GM23338 (cell line): ENCODE measurements at regions not wholly inside any gene's neighbourhood (a gene's known extent, or its start where the extent isn't known, plus 50 kb on each side); places are given as distances from the start of the nearest gene placed in this dataset.

Source experiments
- ATAC-seq: fragments of 200-7000 bp; cut with Tn5 transposase; 3 replicates; pipeline ENCODE4 v1.9.1; 2020
- DNase-seq: peaks from one replicate; pipeline ENCODE4 v3.0.0-alpha.2; 2015; ENCODE audit warnings: low spot score
- H2AFZ ChIP-seq: fragments of 200-600 bp; sonication (generic); 2 replicates; pipeline ENCODE4 v1.8.0; 2016; ENCODE audit warnings: antibody characterized with exemption, mild to moderate bottlenecking, moderate library complexity
- H3F3A ChIP-seq: fragments of 200-600 bp; sonication (generic); replicated peaks from 2 replicates; pipeline ENCODE4 v1.8.0; 2017; ENCODE audit warnings: antibody characterized with exemption, mixed run types, low read depth
- H3K27ac ChIP-seq: fragments of 200-600 bp; sonication (generic); 2 replicates; pipeline ENCODE4 v1.6.1; 2016; ENCODE audit warnings: low read depth
- H3K27me3 ChIP-seq: fragments of 200-600 bp; sonication (generic); 2 replicates; pipeline ENCODE4 v1.8.0; 2016; ENCODE audit warnings: mild to moderate bottlenecking, mixed run types, moderate library complexity; ENCODE audit not compliant: insufficient read depth
- H3K36me3 ChIP-seq: fragments of 200-600 bp; sonication (generic); 2 replicates; pipeline ENCODE4 v1.8.0; 2016; ENCODE audit warnings: mild to moderate bottlenecking; ENCODE audit not compliant: insufficient read depth
- H3K4me1 ChIP-seq: fragments of 200-600 bp; sonication (generic); 2 replicates; pipeline ENCODE4 v1.8.0; 2016; ENCODE audit warnings: mild to moderate bottlenecking, moderate library complexity; ENCODE audit not compliant: insufficient read depth
- H3K4me2 ChIP-seq: fragments of 200-600 bp; sonication (generic); 2 replicates; pipeline ENCODE4 v1.7.1; 2017; ENCODE audit warnings: mixed run types
- H3K4me3 ChIP-seq: fragments of 200-600 bp; sonication (generic); 2 replicates; pipeline ENCODE4 v1.6.1; 2016; ENCODE audit warnings: mixed run types
- H3K79me2 ChIP-seq: fragments of 200-600 bp; sonication (generic); replicated peaks from 2 replicates; pipeline ENCODE4 v1.8.0; 2017; ENCODE audit warnings: mild to moderate bottlenecking; ENCODE audit not compliant: insufficient read depth
- H3K9me2 ChIP-seq: fragments of 200-600 bp; sonication (generic); 2 replicates; pipeline ENCODE4 v1.8.0; 2017; ENCODE audit not compliant: insufficient read depth
- H4K20me1 ChIP-seq: fragments of 200-600 bp; sonication (generic); replicated peaks from 2 replicates; pipeline ENCODE4 v1.8.0; 2017; ENCODE audit warnings: mild to moderate bottlenecking; ENCODE audit not compliant: insufficient read depth
- H3K27ac Mint-ChIP-seq: 2 replicates; pipeline ENCODE4 v1.8.0; 2020; ENCODE audit warnings: inconsistent platforms, mild to moderate bottlenecking, moderate library complexity, mixed read lengths
- H3K27me3 Mint-ChIP-seq: 3 replicates; pipeline ENCODE4 v1.8.0; 2022; ENCODE audit warnings: low read depth, mild to moderate bottlenecking, moderate library complexity, mixed read lengths, inconsistent platforms; ENCODE audit not compliant: insufficient read depth, poor library complexity
- H3K36me3 Mint-ChIP-seq: 3 replicates; pipeline ENCODE4 v1.8.0; 2021; ENCODE audit warnings: low read depth, mild to moderate bottlenecking, inconsistent platforms, moderate library complexity, mixed read lengths
- H3K4me1 Mint-ChIP-seq: 3 replicates; pipeline ENCODE4 v1.8.0; 2020; ENCODE audit warnings: mild to moderate bottlenecking, inconsistent platforms, mixed read lengths
- H3K4me3 Mint-ChIP-seq: 3 replicates; pipeline ENCODE4 v1.8.0; 2021; ENCODE audit warnings: moderate library complexity, mild to moderate bottlenecking, inconsistent platforms, mixed read lengths
- H3K9me3 Mint-ChIP-seq: 3 replicates; pipeline ENCODE4 v1.8.0; 2020; ENCODE audit warnings: moderate library complexity, mild to moderate bottlenecking, inconsistent platforms, mixed read lengths
- CREB1 ChIP-seq: fragments of 250-450 bp; sonication (Bioruptor Pico); IDR thresholded peaks from 2 replicates; pipeline ENCODE4 v1.5.0; 2020; ENCODE audit warnings: low read depth, mild to moderate bottlenecking, moderate library complexity
- JUNB ChIP-seq: IDR thresholded peaks from one replicate; pipeline ENCODE4 v1.6.1; 2016; ENCODE audit warnings: antibody characterized with exemption; ENCODE audit not compliant: unreplicated experiment
- NANOG ChIP-seq: IDR thresholded peaks from 2 replicates; pipeline ENCODE4 v1.6.1; 2016; ENCODE audit warnings: antibody characterized with exemption, borderline replicate concordance
- POLR2AphosphoS5 ChIP-seq: IDR thresholded peaks from 2 replicates; pipeline ENCODE4 v1.6.1; 2016; ENCODE audit warnings: antibody characterized with exemption, low read depth
- REST ChIP-seq: IDR thresholded peaks from one replicate; pipeline ENCODE4 v1.6.1; 2018; ENCODE audit warnings: antibody characterized with exemption; ENCODE audit not compliant: unreplicated experiment
- STAT1 ChIP-seq: IDR thresholded peaks from one replicate; pipeline ENCODE4 v1.6.1; 2016; ENCODE audit warnings: antibody characterized with exemption; ENCODE audit not compliant: unreplicated experiment
- ZNF114 ChIP-seq: fragments of 250-450 bp; sonication (Bioruptor Pico); IDR thresholded peaks from 2 replicates; pipeline ENCODE4 v1.5.0; 2020; ENCODE audit warnings: mild to moderate bottlenecking, moderate library complexity
- ZNF462 ChIP-seq: fragments of 250-450 bp; sonication (Bioruptor Pico); IDR thresholded peaks from 2 replicates; pipeline ENCODE4 v1.5.0; 2020; ENCODE audit warnings: mild to moderate bottlenecking, moderate library complexity

GRCh38 chr2:12348216-12348615 is 368.5 kb upstream of the TRIB2 start:
- Histone ChIP-seq H3K79me2 (no peaks in the 10 kb centered on the region), H2AFZ (no peak overlapping the region), H3K4me3 (no peak overlapping the region), H3K4me1 (no peaks in the 10 kb centered on the region), H3K27ac (no peak overlapping the region), H3K36me3 (no peaks in the 10 kb centered on the region), H3K9me2 (no peaks in the 10 kb centered on the region), H3K4me2 (no peak overlapping the region), H3K27me3 (no peaks in the 10 kb centered on the region), H4K20me1 (no peaks in the 10 kb centered on the region), H3F3A (no peaks in the 10 kb centered on the region)
- no peaks in the 10 kb centered on the region for H3K4me1 Mint-ChIP-seq
- H3K27ac Mint-ChIP-seq = no peak overlapping the region
- H3K9me3 Mint-ChIP-seq = 0 out of 3 replicates have a peak, but pooled peaks cover 3% of the 10 kb centered on the region
- TF ChIP-seq REST = no peak
- TF ChIP-seq JUNB = no peak
- H3K4me3 Mint-ChIP-seq = no peak overlapping the region
- DNase-seq = no peak
- ATAC-seq = no peak
- peaks cover 1% of the 10 kb centered on the region for H3K27me3 Mint-ChIP-seq
- H3K36me3 Mint-ChIP-seq = peaks cover 3% of the 10 kb centered on the region; the same call in 1 of the 3 replicates

GRCh38 chr2:12350821-12351220 is 365.9 kb upstream of the TRIB2 start:
- H3K27ac Mint-ChIP-seq = no peak overlapping the region
- TF ChIP-seq ZNF114 (CRISPR knock-in tag) = no peak
- no peak for TF ChIP-seq ZNF462 (CRISPR knock-in tag)
- TF ChIP-seq JUNB = no peak
- no peak for TF ChIP-seq CREB1 (CRISPR knock-in tag)
- no peak for TF ChIP-seq NANOG
- no peak for TF ChIP-seq REST
- no peak for TF ChIP-seq POLR2AphosphoS5
- TF ChIP-seq STAT1 = no peak

More at GRCh38 chr2:12350821-12351220, 365.9 kb upstream of the TRIB2 start:
- H4K20me1 ChIP-seq = no peaks in the 10 kb centered on the region
- H3F3A ChIP-seq = no peaks in the 10 kb centered on the region
- H3K27me3 ChIP-seq = no peaks in the 10 kb centered on the region
- Mint-ChIP-seq H3K4me1 (no peaks in the 10 kb centered on the region), H3K36me3 (no peaks in the 10 kb centered on the region), H3K9me3 (no peaks in the 10 kb centered on the region), H3K4me3 (no peak overlapping the region), H3K27me3 (peaks cover 3% of the 10 kb centered on the region)
- H2AFZ ChIP-seq = peak overlapping the region; percentile 38; the same call in 1 of the 2 replicates
- no peaks in the 10 kb centered on the region for H3K79me2 ChIP-seq
- 0 out of 2 replicates have a peak, but pooled peaks cover 11% of the 10 kb centered on the region for H3K9me2 ChIP-seq
- DNase-seq (no peak), ATAC-seq (no peak)
- no peaks in the 10 kb centered on the region for H3K4me1 ChIP-seq
- H3K27ac ChIP-seq = no peak overlapping the region
- H3K4me3 ChIP-seq = no peak overlapping the region
- H3K36me3 ChIP-seq = no peaks in the 10 kb centered on the region
- no peak overlapping the region for H3K4me2 ChIP-seq
